Smooth muscle cell (in vitro differentiated cells): ENCODE measurements at regions not wholly inside any gene's neighbourhood (a gene's known extent, or its start where the extent isn't known, plus 50 kb on each side); places are given as distances from the start of the nearest gene placed in this dataset.

ENCODE experiments used
- DNase-seq: peaks from one replicate; lab custom pipeline; 2025; ENCODE audit not compliant: unreplicated experiment; lab: John Stamatoyannopoulos, UW
- H2AFZ ChIP-seq: fragments of 200-600 bp; sonication (generic); 2 replicates; pipeline ENCODE4 v1.6.0; 2016; ENCODE audit warnings: antibody characterized with exemption, low read depth, mild to moderate bottlenecking
- H3F3A ChIP-seq: fragments of 200-600 bp; sonication (generic); 2 replicates; pipeline ENCODE4 v1.6.0; 2017; ENCODE audit warnings: antibody characterized with exemption, low read depth
- H3K27ac ChIP-seq: fragments of 200-600 bp; sonication (generic); 2 replicates; pipeline ENCODE4 v1.5.1; 2016; ENCODE audit warnings: low read depth, mild to moderate bottlenecking
- H3K27me3 ChIP-seq: fragments of 200-600 bp; sonication (generic); 2 replicates; pipeline ENCODE4 v1.6.1; 2016; ENCODE audit warnings: low read depth, mild to moderate bottlenecking
- H3K36me3 ChIP-seq: fragments of 200-600 bp; sonication (generic); 2 replicates; pipeline ENCODE4 v1.5.1; 2016; ENCODE audit warnings: low read depth
- H3K4me1 ChIP-seq: fragments of 200-600 bp; sonication (generic); 2 replicates; pipeline ENCODE4 v1.5.1; 2016; ENCODE audit warnings: low read depth
- H3K4me2 ChIP-seq: fragments of 200-600 bp; sonication (generic); 2 replicates; pipeline ENCODE4 v1.6.0; 2016; ENCODE audit warnings: mild to moderate bottlenecking
- H3K4me3 ChIP-seq: fragments of 200-600 bp; sonication (generic); 2 replicates; pipeline ENCODE4 v1.5.1; 2016; ENCODE audit warnings: mild to moderate bottlenecking
- H3K79me2 ChIP-seq: fragments of 200-600 bp; sonication (generic); 2 replicates; pipeline ENCODE4 v1.6.0; 2016; ENCODE audit warnings: low read depth, mild to moderate bottlenecking
- H3K9ac ChIP-seq: fragments of 200-600 bp; sonication (generic); 2 replicates; pipeline ENCODE4 v1.6.0; 2016; ENCODE audit warnings: low read depth
- H3K9me3 ChIP-seq: fragments of 200-600 bp; sonication (generic); replicated peaks from 2 replicates; pipeline ENCODE4 v1.5.1; 2016; ENCODE audit warnings: low read depth
- H4K20me1 ChIP-seq: fragments of 200-600 bp; sonication (generic); 2 replicates; pipeline ENCODE4 v1.6.0; 2016; ENCODE audit warnings: low read depth
- WGBS: methylation state at CpG from one replicate; pipeline ENCODE4 v1.1.7; 2016; ENCODE audit warnings: low lambda C conversion rate; 5-methylcytosine and 5-hydroxymethylcytosine counted together
- TF ChIP-seq, protein P1 (sequence below): fragments of 200-600 bp; sonication (generic); IDR thresholded peaks from 2 replicates; pipeline ENCODE4 v1.5.1; 2017; ENCODE audit warnings: borderline replicate concordance, mild to moderate bottlenecking, antibody characterized with exemption; ENCODE audit not compliant: insufficient read depth, poor library complexity, severe bottlenecking

DNA sequence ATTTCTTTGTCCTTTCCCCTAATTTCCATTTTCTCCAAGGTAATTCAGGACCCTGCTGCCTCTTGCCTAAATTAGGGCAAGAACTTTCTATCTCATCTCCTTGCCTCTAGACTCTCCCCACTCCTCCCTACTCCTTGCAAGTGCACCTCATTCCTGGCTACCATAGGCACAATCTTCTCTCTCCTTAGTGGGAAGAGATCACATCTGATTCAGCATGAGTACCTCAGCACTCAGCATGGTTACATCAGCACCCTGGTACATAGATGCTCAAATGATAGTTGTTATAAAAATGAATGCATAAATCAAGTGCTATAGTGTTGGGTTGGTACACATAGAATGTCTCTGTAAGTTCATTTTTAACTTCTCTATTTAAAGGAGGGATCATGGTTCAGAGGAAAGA, 313.4 kb upstream of the RASGRP1 start:
- Histone ChIP-seq H3F3A (peaks cover 5% of the 10 kb centered on the region), H3K79me2 (no peaks in the 10 kb centered on the region), H3K27me3 (no peaks in the 10 kb centered on the region), H3K4me3 (no peak overlapping the region), H3K4me1 (no peaks in the 10 kb centered on the region), H3K9me3 (no peaks in the 10 kb centered on the region), H3K27ac (no peak overlapping the region), H4K20me1 (no peaks in the 10 kb centered on the region), H3K36me3 (no peaks in the 10 kb centered on the region), H3K4me2 (no peak overlapping the region), H2AFZ (no peak overlapping the region), H3K9ac (no peak overlapping the region)
- DNase-seq, result no peak
- TF ChIP-seq, protein P1, sequence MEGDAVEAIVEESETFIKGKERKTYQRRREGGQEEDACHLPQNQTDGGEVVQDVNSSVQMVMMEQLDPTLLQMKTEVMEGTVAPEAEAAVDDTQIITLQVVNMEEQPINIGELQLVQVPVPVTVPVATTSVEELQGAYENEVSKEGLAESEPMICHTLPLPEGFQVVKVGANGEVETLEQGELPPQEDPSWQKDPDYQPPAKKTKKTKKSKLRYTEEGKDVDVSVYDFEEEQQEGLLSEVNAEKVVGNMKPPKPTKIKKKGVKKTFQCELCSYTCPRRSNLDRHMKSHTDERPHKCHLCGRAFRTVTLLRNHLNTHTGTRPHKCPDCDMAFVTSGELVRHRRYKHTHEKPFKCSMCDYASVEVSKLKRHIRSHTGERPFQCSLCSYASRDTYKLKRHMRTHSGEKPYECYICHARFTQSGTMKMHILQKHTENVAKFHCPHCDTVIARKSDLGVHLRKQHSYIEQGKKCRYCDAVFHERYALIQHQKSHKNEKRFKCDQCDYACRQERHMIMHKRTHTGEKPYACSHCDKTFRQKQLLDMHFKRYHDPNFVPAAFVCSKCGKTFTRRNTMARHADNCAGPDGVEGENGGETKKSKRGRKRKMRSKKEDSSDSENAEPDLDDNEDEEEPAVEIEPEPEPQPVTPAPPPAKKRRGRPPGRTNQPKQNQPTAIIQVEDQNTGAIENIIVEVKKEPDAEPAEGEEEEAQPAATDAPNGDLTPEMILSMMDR, result no peak

DNA sequence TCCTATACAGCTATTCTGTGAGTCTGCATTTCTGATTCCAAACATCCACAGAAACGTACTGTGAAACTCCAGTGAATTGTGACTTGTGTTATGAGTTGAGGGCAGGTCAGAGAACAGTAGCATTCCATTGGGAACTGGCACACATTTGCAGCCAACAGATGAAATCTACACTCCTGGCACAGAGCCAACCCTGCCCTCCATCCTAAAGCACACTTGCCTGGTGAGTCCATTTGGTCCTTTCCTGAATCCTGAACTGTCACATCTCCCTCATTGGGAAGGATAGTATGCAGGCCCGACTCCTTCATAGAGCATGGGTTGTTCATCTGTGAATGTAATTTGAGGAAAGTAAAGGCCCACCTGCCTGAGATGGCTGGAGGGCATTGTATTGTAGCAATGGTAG, 314.3 kb upstream of the RASGRP1 start:
- no peaks in the 10 kb centered on the region for H3K36me3 ChIP-seq
- H4K20me1 ChIP-seq, result no peaks in the 10 kb centered on the region
- DNase-seq, result no peak
- H3K27ac ChIP-seq, result no peak overlapping the region
- H3K4me1 ChIP-seq, result no peaks in the 10 kb centered on the region
- H3K4me3 ChIP-seq, result no peak overlapping the region
- H3K4me2 ChIP-seq, result no peak overlapping the region
- H3F3A ChIP-seq, result no peaks in the 10 kb centered on the region
- H2AFZ ChIP-seq, result no peak overlapping the region
- TF ChIP-seq, protein P1, result no peak
- no peaks in the 10 kb centered on the region for H3K79me2 ChIP-seq
- 88% methylated on average over 2 of the region's 2 CpGs for WGBS
- no peaks in the 10 kb centered on the region for H3K27me3 ChIP-seq
- no peak overlapping the region for H3K9ac ChIP-seq
- no peaks in the 10 kb centered on the region for H3K9me3 ChIP-seq

DNA sequence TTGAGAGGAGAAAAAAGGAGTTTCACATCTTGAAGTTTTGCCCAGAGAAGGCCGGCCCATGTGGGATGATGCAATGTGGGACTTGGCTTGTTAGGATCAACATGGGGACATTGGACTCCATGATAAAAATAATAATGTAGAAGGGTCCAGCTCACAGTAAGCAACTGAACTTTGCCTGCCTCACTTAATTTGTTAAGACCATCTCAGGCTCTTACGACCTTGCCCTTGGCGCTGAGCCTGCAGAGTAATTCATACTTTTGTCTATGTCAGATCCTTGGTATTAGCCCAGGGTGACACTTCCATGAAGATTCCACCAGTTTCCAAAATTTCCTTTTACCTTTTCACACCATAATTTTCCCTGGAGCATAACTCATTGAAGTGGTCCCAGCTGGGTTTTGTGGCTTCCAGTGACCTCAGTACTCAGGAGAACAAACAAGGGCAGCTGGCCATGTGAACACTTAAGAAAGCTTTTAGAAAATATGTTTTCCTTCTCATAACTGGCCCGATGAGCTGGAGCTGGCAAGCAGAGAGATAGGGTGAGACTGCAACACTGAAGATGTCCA, 315.4 kb upstream of the RASGRP1 start:
- no peak overlapping the region for H2AFZ ChIP-seq
- H3F3A ChIP-seq, result peaks cover 8% of the 10 kb centered on the region
- no peak overlapping the region for H3K4me2 ChIP-seq
- TF ChIP-seq, protein P1, result no peak
- no peak overlapping the region for H3K27ac ChIP-seq
- no peaks in the 10 kb centered on the region for H3K36me3 ChIP-seq
- no peaks in the 10 kb centered on the region for H3K79me2 ChIP-seq
- DNase-seq, result no peak
- H3K4me1 ChIP-seq, result no peaks in the 10 kb centered on the region
- H3K27me3 ChIP-seq, result no peaks in the 10 kb centered on the region
- WGBS, result 82% methylated on average over 4 of the region's 4 CpGs
- no peak overlapping the region for H3K4me3 ChIP-seq
- H3K9me3 ChIP-seq, result no peaks in the 10 kb centered on the region
- H4K20me1 ChIP-seq, result no peaks in the 10 kb centered on the region
- no peak overlapping the region for H3K9ac ChIP-seq

DNA sequence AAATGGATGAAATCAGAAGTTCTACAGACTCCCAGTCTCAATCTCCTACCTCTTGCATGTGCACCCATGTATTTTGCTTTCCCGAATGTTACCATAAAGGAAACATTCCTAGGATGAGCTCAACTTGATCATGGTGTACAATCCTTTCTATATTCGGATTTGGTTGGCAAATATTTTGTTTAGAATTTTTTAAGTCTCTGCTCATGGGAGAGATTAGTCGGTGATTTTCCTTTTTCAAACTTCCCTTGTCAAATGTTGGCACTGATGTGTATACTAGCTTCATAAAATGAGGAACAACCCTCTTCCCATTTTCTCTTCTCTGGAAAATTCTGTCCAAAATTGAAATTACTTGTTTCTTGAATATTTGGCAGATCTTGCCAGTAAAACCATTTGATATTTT, 317.6 kb upstream of the RASGRP1 start:
- Histone ChIP-seq H3K36me3 (no peaks in the 10 kb centered on the region), H3K4me2 (no peak overlapping the region), H4K20me1 (no peaks in the 10 kb centered on the region), H3K4me3 (no peak overlapping the region), H3K9me3 (no peaks in the 10 kb centered on the region), H3K9ac (no peak overlapping the region), H3K4me1 (no peaks in the 10 kb centered on the region), H3K27me3 (no peaks in the 10 kb centered on the region), H2AFZ (no peak overlapping the region), H3F3A (peaks cover 23% of the 10 kb centered on the region), H3K79me2 (no peaks in the 10 kb centered on the region), H3K27ac (no peak overlapping the region)
- TF ChIP-seq, protein P1, result no peak
- DNase-seq, result no peak
- WGBS, result 88% methylated on average over 3 of the region's 3 CpGs
